GM18519 (cell line): ENCODE measurements at regions not wholly inside any gene's neighbourhood (a gene's known extent, or its start where the extent isn't known, plus 50 kb on each side); places are given as distances from the start of the nearest gene placed in this dataset.

Experiments
- ATAC-seq: cut with Tn5 transposase; IDR thresholded peaks from one replicate; pipeline ENCODE4 v1.9.1; 2021; ENCODE audit warnings: mild to moderate bottlenecking, moderate library complexity; ENCODE audit not compliant: unreplicated experiment, low FRiP score

GRCh38 chr4:26131711-26132110 lies 189.1 kb upstream of the RBPJ start:
- ATAC-seq: no peak

- ATAC-seq: no peak
Observed at GRCh38 chr4:26132858-26133257, 188.0 kb upstream of the RBPJ start.

- no peak for ATAC-seq
Observed at GRCh38 chr4:26133840-26134239, 187.0 kb upstream of the RBPJ start.

- ATAC-seq: no peak
Observed at GRCh38 chr4:26135331-26135730, 185.5 kb upstream of the RBPJ start.

GRCh38 chr4:26136615-26137014 lies 184.2 kb upstream of the RBPJ start:
- no peak for ATAC-seq

- no peak for ATAC-seq
Observed at GRCh38 chr4:26137288-26137687, 183.5 kb upstream of the RBPJ start.

- ATAC-seq: no peak
Observed at GRCh38 chr4:26139310-26139924, 181.4 kb upstream of the RBPJ start.

GRCh38 chr4:26140150-26140898 lies 180.5 kb upstream of the RBPJ start:
- no peak for ATAC-seq

- no peak for ATAC-seq
Observed at GRCh38 chr4:26141051-26141721, 179.6 kb upstream of the RBPJ start.

- ATAC-seq: peak; percentile 48
Observed at GRCh38 chr4:26141911-26142638, 178.7 kb upstream of the RBPJ start.

GRCh38 chr4:26144526-26145155 lies 176.2 kb upstream of the RBPJ start:
- ATAC-seq: no peak

GRCh38 chr4:26145212-26145611 lies 175.6 kb upstream of the RBPJ start:
- no peak for ATAC-seq

- no peak for ATAC-seq
Observed at GRCh38 chr4:26148927-26149326, 171.9 kb upstream of the RBPJ start.

GRCh38 chr4:26150948-26151347 lies 169.9 kb upstream of the RBPJ start:
- no peak for ATAC-seq

GRCh38 chr4:26151615-26152014 lies 169.2 kb upstream of the RBPJ start:
- no peak for ATAC-seq

GRCh38 chr4:26152056-26152455 lies 168.8 kb upstream of the RBPJ start:
- no peak for ATAC-seq

GRCh38 chr4:26157541-26157940 lies 163.3 kb upstream of the RBPJ start:
- no peak for ATAC-seq

- no peak for ATAC-seq
Observed at GRCh38 chr4:26160591-26160990, 160.2 kb upstream of the RBPJ start.

- ATAC-seq: no peak
Observed at GRCh38 chr4:26161030-26161824, 159.6 kb upstream of the RBPJ start.

GRCh38 chr4:26162101-26162500 lies 158.7 kb upstream of the RBPJ start:
- no peak for ATAC-seq
